H1 (cell line): ENCODE measurements at regions not wholly inside any gene's neighbourhood (a gene's known extent, or its start where the extent isn't known, plus 50 kb on each side); places are given as distances from the start of the nearest gene placed in this dataset.

ENCODE experiments used
- CTCF ChIA-PET: fragments of 300-600 bp; sonication (Branson Sonifier 250); formaldehyde crosslinking; loops from one replicate; lab custom pipeline; 2021; ENCODE audit not compliant: partially characterized antibody; lab: Charles Lee
- POLR2A ChIA-PET: fragments of 300-600 bp; sonication (Branson Sonifier 250); formaldehyde crosslinking; loops from one replicate; lab custom pipeline; 2021; ENCODE audit warnings: inconsistent platforms; ENCODE audit not compliant: partially characterized antibody; lab: Charles Lee
- DNase-seq, 2 experiments: peaks; one replicate each; pipeline versions ENCODE4 v3.0.0 to v3.0.0-alpha.2; 2010 to 2022; ENCODE audit warnings: low spot score in 2 of 2, low read depth in 1 of 2, mixed read lengths in 1 of 2
- FAIRE-seq: peaks from 2 replicates; lab custom pipeline; 2011; peaks lifted over from hg19 to GRCh38; lab: Jason Lieb, UNC
- H2AFZ ChIP-seq: 2 replicates; pipeline ENCODE4 v1.8.1; 2012; ENCODE audit warnings: low read length, inconsistent platforms
- H2AK5ac ChIP-seq: 2 replicates; pipeline ENCODE4 v1.6.1; 2013; ENCODE audit warnings: low read depth, low read length
- H2BK120ac ChIP-seq: replicated peaks from 2 replicates; pipeline ENCODE3; 2013; ENCODE audit warnings: low read depth, low read length, inconsistent platforms
- H2BK12ac ChIP-seq: 2 replicates; pipeline ENCODE4 v1.6.1; 2013; ENCODE audit warnings: low read depth, low read length
- H2BK15ac ChIP-seq: 2 replicates; pipeline ENCODE4 v1.6.1; 2013; ENCODE audit warnings: low read length
- H2BK20ac ChIP-seq: 2 replicates; pipeline ENCODE4 v1.6.1; 2013; ENCODE audit warnings: low read length
- H2BK5ac ChIP-seq: 2 replicates; pipeline ENCODE4 v1.6.1; 2013; ENCODE audit warnings: low read depth, low read length
- H3K14ac ChIP-seq: 2 replicates; pipeline ENCODE4 v1.6.1; 2013; ENCODE audit warnings: inconsistent platforms; ENCODE audit not compliant: insufficient read length
- H3K18ac ChIP-seq: 2 replicates; pipeline ENCODE4 v1.6.1; 2013; ENCODE audit warnings: low read length; ENCODE audit errors: extremely low read depth
- H3K23ac ChIP-seq: 2 replicates; pipeline ENCODE4 v1.6.1; 2013; ENCODE audit warnings: inconsistent platforms; ENCODE audit not compliant: insufficient read length
- H3K23me2 ChIP-seq: 2 replicates; pipeline ENCODE4 v1.6.1; 2013; ENCODE audit warnings: low read depth, low read length
- H3K27ac ChIP-seq: 2 replicates; pipeline ENCODE4 v1.6.1; 2011; ENCODE audit warnings: low read depth, low read length, inconsistent platforms
- H3K27me3 ChIP-seq, 4 experiments: replicated peaks in 1 of 4; 1 replicate in 1 of 4; 2 replicates in 3 of 4; pipeline versions ENCODE4 v1.6.1 to v1.8.1; 2011 to 2013; ENCODE audit warnings: low read length in 3 of 4, mild to moderate bottlenecking in 3 of 4, inconsistent platforms in 2 of 4, mixed read lengths in 2 of 4, moderate library complexity in 1 of 4; ENCODE audit not compliant: control insufficient read depth in 3 of 4, insufficient read depth in 3 of 4; ENCODE audit errors: extremely low read depth in 1 of 4
- H3K36me3 ChIP-seq, 4 experiments: 2 replicates each; pipeline versions ENCODE4 v1.6.1 to v1.8.1; 2011 to 2013; ENCODE audit warnings: mild to moderate bottlenecking in 4 of 4, low read length in 3 of 4, moderate library complexity in 2 of 4, control low read depth in 1 of 4, inconsistent platforms in 1 of 4; ENCODE audit not compliant: insufficient read depth in 4 of 4, control insufficient read depth in 2 of 4
- H3K4ac ChIP-seq: replicated peaks from 2 replicates; pipeline ENCODE3; 2013; ENCODE audit warnings: low read length, low read depth, mixed read lengths, inconsistent platforms; ENCODE audit not compliant: insufficient read length
- H3K4me1 ChIP-seq, 4 experiments: replicated peaks in 1 of 4; 1 replicate in 1 of 4; 2 replicates in 3 of 4; pipeline versions ENCODE4 v1.6.1 to v1.8.1; 2011 to 2013; ENCODE audit warnings: low read length in 3 of 4, inconsistent platforms in 2 of 4, mixed read lengths in 1 of 4; ENCODE audit not compliant: insufficient read depth in 4 of 4, control insufficient read depth in 3 of 4
- H3K4me2 ChIP-seq, 2 experiments: 2 replicates each; pipeline versions ENCODE4 v1.6.1 to v1.8.1; 2011 to 2013; ENCODE audit warnings: low read depth in 2 of 2, low read length in 2 of 2, control low read depth in 1 of 2, inconsistent platforms in 1 of 2, mild to moderate bottlenecking in 1 of 2; ENCODE audit not compliant: insufficient read depth in 1 of 2
- H3K4me3 ChIP-seq, 4 experiments: fragments of 200-600, 300-600 bp in 1 of 4; sonication (generic), shearing (Covaris generic), sonication (Bioruptor Twin) in 1 of 4; 2 replicates each; pipeline versions ENCODE4 v1.5.1 to v1.8.1; 2011 to 2016; ENCODE audit warnings: low read length in 4 of 4, low read depth in 3 of 4, control low read depth in 2 of 4, inconsistent platforms in 2 of 4, mild to moderate bottlenecking in 2 of 4, mixed read lengths in 1 of 4, moderate library complexity in 1 of 4; ENCODE audit not compliant: insufficient read depth in 2 of 4; ENCODE audit errors: extremely low read depth in 1 of 4
- H3K56ac ChIP-seq: replicated peaks from 2 replicates; pipeline ENCODE3; 2013; ENCODE audit warnings: low read depth, mild to moderate bottlenecking, mixed read lengths, low read length, inconsistent platforms; ENCODE audit not compliant: insufficient read length
- H3K79me1 ChIP-seq: 2 replicates; pipeline ENCODE4 v1.6.1; 2013; ENCODE audit warnings: low read depth, low read length, control low read depth
- H3K79me2 ChIP-seq, 2 experiments: 2 replicates each; pipeline versions ENCODE4 v1.6.1 to v1.8.1; 2012 to 2013; ENCODE audit warnings: low read length in 2 of 2, mild to moderate bottlenecking in 2 of 2, inconsistent platforms in 1 of 2; ENCODE audit not compliant: insufficient read depth in 2 of 2, control insufficient read depth in 1 of 2
- H3K9ac ChIP-seq, 4 experiments: replicated peaks in 1 of 4; 1 replicate in 1 of 4; 2 replicates in 3 of 4; pipeline versions ENCODE4 v1.6.1 to v1.8.1; 2011 to 2013; ENCODE audit warnings: low read depth in 3 of 4, low read length in 3 of 4, control low read depth in 2 of 4, mild to moderate bottlenecking in 2 of 4, moderate library complexity in 2 of 4, inconsistent platforms in 1 of 4; ENCODE audit errors: extremely low read depth in 1 of 4
- H3K9me3 ChIP-seq, 2 experiments: 2 replicates each; pipeline versions ENCODE4 v1.6.1 to v1.8.1; 2012 to 2013; ENCODE audit warnings: mild to moderate bottlenecking in 2 of 2, moderate library complexity in 2 of 2, control low read depth in 1 of 2, inconsistent platforms in 1 of 2, low read depth in 1 of 2, low read length in 1 of 2, mixed read lengths in 1 of 2; ENCODE audit not compliant: insufficient read depth in 2 of 2
- H4K20me1 ChIP-seq, 2 experiments: replicated peaks in 1 of 2; 2 replicates each; pipeline versions ENCODE3 to v1.8.1; 2011 to 2013; ENCODE audit warnings: inconsistent platforms in 2 of 2, low read length in 2 of 2, mild to moderate bottlenecking in 1 of 2; ENCODE audit not compliant: insufficient read depth in 2 of 2, control insufficient read depth in 1 of 2
- H4K5ac ChIP-seq: 2 replicates; pipeline ENCODE4 v1.6.1; 2013; ENCODE audit warnings: low read length, low read depth, mixed read lengths, inconsistent platforms; ENCODE audit not compliant: insufficient read length
- H4K8ac ChIP-seq: 2 replicates; pipeline ENCODE4 v1.8.0; 2013; ENCODE audit warnings: mild to moderate bottlenecking, moderate library complexity, low read length, inconsistent platforms; ENCODE audit not compliant: insufficient read depth; ENCODE audit errors: extremely low read depth
- H4K91ac ChIP-seq: replicated peaks from 2 replicates; pipeline ENCODE3; 2013; ENCODE audit warnings: low read length, mixed read lengths, inconsistent platforms; ENCODE audit not compliant: insufficient read length
- GABPA ChIP-seq: IDR thresholded peaks from 2 replicates; pipeline ENCODE4 v1.6.1; 2011; ENCODE audit warnings: mild to moderate bottlenecking, low read length, moderate library complexity, borderline replicate concordance; ENCODE audit not compliant: insufficient read depth
- JUN ChIP-seq: IDR thresholded peaks from 2 replicates; pipeline ENCODE4 v1.6.1; 2011; ENCODE audit warnings: low read depth, mild to moderate bottlenecking, improper control_type of control experiment, low read length
- KDM1A ChIP-seq: fragments of 200-600, 300-600 bp; sonication (generic); IDR thresholded peaks from 2 replicates; pipeline ENCODE4 v1.7.1; 2016; ENCODE audit warnings: mild to moderate bottlenecking, low read length, borderline replicate concordance
- MAX ChIP-seq: IDR thresholded peaks from 2 replicates; pipeline ENCODE4 v1.6.1; 2012; ENCODE audit warnings: inconsistent platforms
- WGBS, 2 experiments: shearing (Covaris generic) in 1 of 2; methylation state at CpG; one replicate each; pipeline versions ENCODE4 v1.1.6 to v1.1.7; 2013 to 2015; ENCODE audit warnings: low lambda C conversion rate in 2 of 2, mixed read lengths in 2 of 2, inconsistent platforms in 1 of 2, low coverage in 1 of 2, missing lambda C conversion rate in 1 of 2; ENCODE audit not compliant: insufficient replicate concordance in 2 of 2, insufficient coverage in 1 of 2, insufficient read length in 1 of 2; ENCODE audit errors: extremely low coverage in 1 of 2, missing lambda C conversion rate in 1 of 2; 5-methylcytosine and 5-hydroxymethylcytosine counted together

GRCh38 chr12:63007726-63008125 lies 72.8 kb upstream of the PPM1H start:
- CTCF ChIA-PET: interaction anchor here (0.9 to 1.3 kb wide), 4 partner anchors 9 to 61 kb away, joined by 3 to 4 read pairs (median 3); no protein-coding TSS in a partner anchor
- TF ChIP-seq GABPA (no peak), JUN (no peak), KDM1A (no peak), MAX (no peak)

More at GRCh38 chr12:63007726-63008125, 72.8 kb upstream of the PPM1H start:
- no peaks in the 10 kb centered on the region for H3K23me2 ChIP-seq
- H2BK15ac ChIP-seq: no peak overlapping the region
- no peaks in the 10 kb centered on the region for H3K9me3 ChIP-seq
- H3K4me2 ChIP-seq: no peak overlapping the region
- H3K79me1 ChIP-seq: no peaks in the 10 kb centered on the region
- no peak overlapping the region for H4K8ac ChIP-seq
- H3K4me3 ChIP-seq: no peak overlapping the region
- no peaks in the 10 kb centered on the region for H4K20me1 ChIP-seq
- H3K4me1 ChIP-seq: no peaks in the 10 kb centered on the region; a peak in 1 of 7 replicates
- POLR2A ChIA-PET: interaction anchor here (0.7 kb wide), 1 partner anchor 20 kb away, joined by 3 read pairs; no protein-coding TSS in a partner anchor
- no peaks in the 10 kb centered on the region for H3K36me3 ChIP-seq
- H3K18ac ChIP-seq: no peak overlapping the region
- H2BK20ac ChIP-seq: no peak overlapping the region
- no peak overlapping the region for H3K23ac ChIP-seq
- no peak overlapping the region for H3K56ac ChIP-seq
- no peak overlapping the region for H3K27ac ChIP-seq
- WGBS, 2 experiments: 89% methylated on average over 6 of the region's 6 CpGs; no CpG with 5 or more reads in 1 of the 2 experiments
- no peaks in the 10 kb centered on the region for H3K79me2 ChIP-seq
- no peak overlapping the region for H3K4ac ChIP-seq
- DNase-seq: no peak
- H2AFZ ChIP-seq: no peak overlapping the region
- H3K27me3 ChIP-seq: no peaks in the 10 kb centered on the region
- no peak overlapping the region for H3K9ac ChIP-seq
- H2BK12ac ChIP-seq: no peak overlapping the region
- no peak overlapping the region for H2BK120ac ChIP-seq
- FAIRE-seq: no peak
- no peak overlapping the region for H3K14ac ChIP-seq
- H2AK5ac ChIP-seq: no peak overlapping the region
- no peak overlapping the region for H4K91ac ChIP-seq
- no peak overlapping the region for H4K5ac ChIP-seq
- no peak overlapping the region for H2BK5ac ChIP-seq
